ENCODE measurements at regions not wholly inside any gene's neighbourhood (a gene's known extent, or its start where the extent isn't known, plus 50 kb on each side); places are given as distances from the start of the nearest gene placed in this dataset.

DNA sequence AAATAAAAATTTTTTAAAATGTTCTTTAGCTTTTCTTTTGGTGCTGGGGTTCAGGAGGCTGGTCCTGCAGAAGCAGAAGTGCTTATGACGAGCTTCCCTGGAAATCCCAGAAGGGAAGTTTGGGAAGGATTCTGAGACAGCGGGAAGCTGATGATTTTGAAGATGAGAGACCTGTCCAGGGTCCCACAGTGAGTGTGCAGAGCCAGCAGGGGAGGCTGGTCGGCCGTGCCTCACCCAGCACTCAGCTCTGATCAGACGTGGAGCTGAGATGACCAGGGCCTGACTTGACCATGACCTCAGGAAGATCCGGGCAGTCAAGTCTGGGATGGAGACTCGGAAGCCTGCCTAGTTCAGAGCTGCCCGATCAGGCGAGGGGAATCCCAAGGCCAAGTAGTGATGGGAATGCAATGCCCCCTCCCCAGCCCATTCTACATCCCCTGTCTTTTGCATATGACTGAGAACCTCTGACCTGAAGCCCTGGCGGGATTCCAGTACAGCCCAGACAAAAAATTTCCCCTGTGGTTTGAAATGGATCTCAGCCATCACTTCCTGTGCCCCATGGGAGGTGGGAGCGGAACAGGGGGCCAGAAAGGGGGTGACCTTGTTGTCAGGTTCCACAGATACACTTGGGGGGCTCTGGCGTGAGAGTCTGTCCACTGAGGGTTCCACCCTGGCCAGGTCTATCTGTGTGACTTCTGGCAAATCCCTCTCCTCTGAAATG, 96.8 kb upstream of the RUNX3 start:
- DNase-seq (ENCODE audit: low spot score), result no peak
- TF ChIP-seq, protein P1, sequence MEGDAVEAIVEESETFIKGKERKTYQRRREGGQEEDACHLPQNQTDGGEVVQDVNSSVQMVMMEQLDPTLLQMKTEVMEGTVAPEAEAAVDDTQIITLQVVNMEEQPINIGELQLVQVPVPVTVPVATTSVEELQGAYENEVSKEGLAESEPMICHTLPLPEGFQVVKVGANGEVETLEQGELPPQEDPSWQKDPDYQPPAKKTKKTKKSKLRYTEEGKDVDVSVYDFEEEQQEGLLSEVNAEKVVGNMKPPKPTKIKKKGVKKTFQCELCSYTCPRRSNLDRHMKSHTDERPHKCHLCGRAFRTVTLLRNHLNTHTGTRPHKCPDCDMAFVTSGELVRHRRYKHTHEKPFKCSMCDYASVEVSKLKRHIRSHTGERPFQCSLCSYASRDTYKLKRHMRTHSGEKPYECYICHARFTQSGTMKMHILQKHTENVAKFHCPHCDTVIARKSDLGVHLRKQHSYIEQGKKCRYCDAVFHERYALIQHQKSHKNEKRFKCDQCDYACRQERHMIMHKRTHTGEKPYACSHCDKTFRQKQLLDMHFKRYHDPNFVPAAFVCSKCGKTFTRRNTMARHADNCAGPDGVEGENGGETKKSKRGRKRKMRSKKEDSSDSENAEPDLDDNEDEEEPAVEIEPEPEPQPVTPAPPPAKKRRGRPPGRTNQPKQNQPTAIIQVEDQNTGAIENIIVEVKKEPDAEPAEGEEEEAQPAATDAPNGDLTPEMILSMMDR (IDR thresholded peaks at IDR 0.05), result no peak
- ATAC-seq (ENCODE audit: low FRiP score), result no peak

DNA sequence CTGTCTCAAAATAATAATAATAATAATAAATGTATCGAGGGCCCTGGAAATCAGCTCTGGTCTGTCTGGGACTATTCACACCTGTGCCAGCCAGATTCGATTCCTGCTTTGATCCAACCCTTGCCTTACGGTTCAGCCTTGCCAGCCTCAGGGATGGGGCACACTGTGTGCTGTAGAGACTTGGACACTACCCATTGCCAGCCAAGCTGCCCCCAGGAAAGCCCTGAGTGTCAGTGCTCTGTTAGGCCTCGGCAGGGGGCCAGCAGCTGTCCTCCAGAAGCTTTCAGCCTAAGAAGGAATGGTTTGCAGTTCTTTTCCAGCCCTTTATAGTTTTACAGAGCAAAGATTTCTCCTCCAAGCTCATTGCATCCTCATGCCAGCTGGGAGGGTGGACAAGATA, 96.2 kb upstream of the RUNX3 start:
- ATAC-seq (ENCODE audit: low FRiP score) (no peak), DNase-seq (ENCODE audit: low spot score) (no peak)
- TF ChIP-seq, protein P1 (IDR thresholded peaks at IDR 0.05), result no peak

DNA sequence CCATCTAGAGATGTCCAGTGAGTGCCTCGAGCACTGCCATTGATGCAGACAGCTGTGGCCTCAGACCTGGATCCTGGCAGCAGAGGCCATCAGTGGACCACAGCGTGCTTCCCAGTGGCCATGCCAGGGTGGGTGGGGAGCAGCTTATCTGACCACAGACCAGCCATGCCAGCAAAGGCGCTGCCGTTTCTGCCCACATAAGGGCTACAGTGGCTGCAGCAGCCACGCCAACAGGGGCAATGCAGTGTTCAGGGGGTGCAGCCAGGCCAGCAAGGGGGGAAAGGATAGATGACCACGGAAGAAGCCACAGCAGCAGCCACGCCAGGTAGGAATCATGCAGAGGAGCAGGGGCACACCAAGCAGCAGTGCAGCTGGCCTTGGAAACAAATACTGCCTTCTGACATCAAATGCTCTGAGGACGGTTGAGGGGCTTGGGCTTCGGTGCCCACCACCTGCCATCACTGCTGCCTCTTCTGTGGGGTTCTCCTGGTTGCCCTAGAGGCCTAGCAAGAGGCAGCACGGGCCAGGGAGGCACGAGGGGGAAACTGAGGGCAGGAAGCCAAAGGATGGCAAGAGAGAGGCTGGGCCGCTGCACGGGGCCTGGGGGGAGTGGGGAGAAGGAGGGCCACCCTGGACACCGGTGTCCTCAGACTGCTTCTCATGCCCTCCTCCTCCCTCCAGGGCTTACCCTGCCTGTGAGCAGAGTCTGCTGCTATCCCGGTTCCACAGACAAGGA, 94.7 kb upstream of the RUNX3 start:
- TF ChIP-seq, protein P1 (IDR thresholded peaks at IDR 0.05), result no peak
- ATAC-seq (ENCODE audit: low FRiP score), result no peak
- DNase-seq (ENCODE audit: low spot score), result no peak

DNA sequence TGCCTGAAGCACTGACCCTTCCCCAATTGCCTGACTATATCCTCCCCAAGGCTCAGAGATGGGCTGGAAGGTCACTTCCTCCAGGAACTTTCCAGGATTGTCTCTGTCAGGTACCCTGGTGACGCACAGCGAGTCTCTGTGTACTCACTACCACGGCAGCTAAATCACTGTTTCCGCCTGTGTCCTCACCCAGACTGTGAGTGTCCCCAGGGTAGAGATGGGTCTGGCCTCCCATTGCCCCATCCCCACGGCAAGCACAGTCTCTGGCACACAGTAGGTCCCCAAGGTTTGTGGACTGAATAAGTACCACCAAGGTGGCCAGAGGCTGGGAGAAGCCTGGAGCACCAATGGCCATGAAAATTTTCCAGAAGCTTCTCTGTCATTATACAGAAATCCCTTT, 93.8 kb upstream of the RUNX3 start:
- DNase-seq (ENCODE audit: low spot score) (no peak), ATAC-seq (ENCODE audit: low FRiP score) (no peak)
- TF ChIP-seq, protein P1 (IDR thresholded peaks at IDR 0.05), result no peak

DNA sequence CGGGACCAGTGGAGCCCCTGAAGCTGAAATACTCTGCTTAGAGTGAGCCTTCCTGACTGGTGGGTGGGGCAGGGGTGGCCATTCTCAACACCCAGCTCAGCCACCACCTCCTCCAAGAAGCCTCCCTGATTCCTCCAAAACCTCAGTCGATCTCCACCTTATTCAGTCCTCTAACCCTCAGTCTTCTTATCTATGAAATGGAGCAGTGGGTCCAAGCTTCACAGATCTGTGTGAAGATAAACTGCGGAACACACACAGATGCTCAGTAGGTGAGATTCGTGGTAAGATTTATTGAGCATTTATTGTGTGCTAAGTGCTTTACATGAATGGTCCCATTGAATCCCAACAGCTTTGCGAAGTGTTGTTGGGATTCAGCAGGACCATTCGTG, 93.1 kb upstream of the RUNX3 start:
- ATAC-seq (ENCODE audit: low FRiP score), result no peak
- DNase-seq (ENCODE audit: low spot score), result no peak
- TF ChIP-seq, protein P1 (IDR thresholded peaks at IDR 0.05), result no peak

DNA sequence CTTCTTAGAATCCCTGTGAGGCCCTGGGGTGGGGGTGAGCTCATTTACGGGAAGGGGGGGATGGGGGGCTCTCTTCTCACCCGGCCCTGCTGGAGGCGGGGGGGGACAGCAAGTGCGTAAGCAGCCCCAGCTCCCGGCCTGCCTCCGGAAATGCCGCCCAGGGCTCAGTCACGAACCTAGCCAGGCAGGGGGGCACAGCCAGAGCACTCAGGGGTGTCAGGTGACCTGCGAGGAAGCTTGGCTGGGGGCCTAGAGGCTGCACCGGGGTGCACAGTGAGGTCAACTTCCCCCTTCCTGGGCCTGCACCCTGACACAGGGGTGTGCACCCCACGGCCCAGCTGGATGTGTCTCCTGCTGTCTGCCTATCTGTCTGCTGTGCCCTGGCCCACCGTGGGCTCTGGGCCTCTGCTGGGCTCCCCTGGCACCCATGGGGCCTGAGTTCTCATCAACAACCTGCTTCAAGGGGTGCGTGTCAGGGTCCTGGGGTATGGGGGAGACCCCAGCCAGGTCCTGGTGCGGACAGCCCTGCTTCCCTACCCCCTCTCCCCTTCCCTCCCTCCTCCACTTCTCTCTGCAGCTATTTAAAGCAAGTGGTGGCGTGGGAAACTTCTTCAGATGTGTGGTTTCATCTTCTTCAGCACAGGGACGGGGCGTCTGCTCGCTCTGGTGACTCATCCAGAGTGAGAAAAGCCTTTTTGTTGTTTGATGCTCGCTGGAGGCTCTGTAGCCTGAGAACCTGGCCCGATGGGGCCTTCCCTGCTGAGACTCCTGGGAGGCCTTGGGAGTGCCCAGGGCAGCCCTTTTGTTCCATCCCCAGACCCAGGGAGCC, 92.5 kb upstream of the RUNX3 start:
- ATAC-seq (ENCODE audit: low FRiP score), result peak; percentile 35
- DNase-seq (ENCODE audit: low spot score), result no peak
- TF ChIP-seq, protein P1 (IDR thresholded peaks at IDR 0.05), result no peak

Measured in omental fat pad (tissue), 3 donors.